ENCODE measurements at regions not wholly inside any gene's neighbourhood (a gene's known extent, or its start where the extent isn't known, plus 50 kb on each side); places are given as distances from the start of the nearest gene placed in this dataset.

DNA sequence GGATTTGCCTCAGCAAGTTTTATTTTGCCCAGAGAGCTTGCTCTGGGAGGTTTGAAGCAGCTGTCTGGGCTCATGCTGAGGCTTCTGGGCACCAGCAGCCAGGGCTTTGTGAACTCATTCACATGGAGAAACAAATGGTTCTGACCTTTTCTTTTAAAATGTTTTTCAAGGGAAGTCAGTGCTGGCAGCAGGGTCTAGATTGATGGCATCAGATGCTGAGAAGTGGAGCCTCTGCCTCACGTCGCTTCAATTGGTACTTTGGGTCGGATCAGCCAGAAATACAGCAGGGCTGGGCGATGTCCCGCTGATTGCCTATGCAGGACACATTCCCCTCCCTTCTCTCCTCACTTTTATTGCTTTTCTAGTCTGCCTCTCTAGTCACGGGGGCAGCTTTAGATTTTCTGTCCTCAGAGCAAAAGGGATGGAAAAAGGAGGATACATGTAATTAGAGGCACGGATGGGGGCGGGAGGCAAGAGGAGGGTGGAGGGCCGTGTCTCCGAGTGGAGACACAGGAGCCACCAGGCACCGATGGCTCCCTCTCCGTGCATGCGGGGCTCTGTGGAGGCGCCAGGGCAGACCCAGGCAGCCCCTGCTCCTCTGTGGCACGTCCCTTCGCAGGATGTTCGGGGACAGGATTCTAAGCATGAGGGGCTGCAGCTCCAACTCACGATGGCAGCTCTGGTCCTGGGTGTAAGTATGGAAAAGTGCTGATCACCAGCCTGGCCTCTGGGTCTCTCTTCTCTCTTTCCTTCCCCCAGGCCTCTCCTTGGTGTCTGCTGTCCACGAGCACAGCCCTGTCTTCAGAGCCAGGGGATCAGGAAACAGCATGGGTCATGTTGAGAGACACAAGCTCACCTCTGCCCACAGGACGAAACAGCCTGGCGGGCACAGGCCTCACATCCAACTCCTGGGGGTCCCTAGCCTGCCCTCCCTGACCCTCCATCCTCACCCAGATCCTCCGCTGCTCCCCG lies 116.1 kb downstream of the FAM43A start:
- H2AFZ ChIP-seq (ENCODE audit: low read depth, low read length) = no peak overlapping the region

GRCh38 chr3:194804796-194805195 lies 119.1 kb downstream of the FAM43A start:
- Histone ChIP-seq H3K4me1 (ENCODE audit: insufficient read depth, low read length) (no peaks in the 10 kb centered on the region), H2AFZ (ENCODE audit: low read depth, low read length) (no peak overlapping the region), H3K4me2 (ENCODE audit: insufficient read depth, low read length) (no peak overlapping the region), H4K20me1 (ENCODE audit: insufficient read depth, low read length) (no peaks in the 10 kb centered on the region), H3K79me2 (ENCODE audit: insufficient read depth, low read length) (no peaks in the 10 kb centered on the region), H3K27ac (ENCODE audit: low read length) (no peak overlapping the region), H3K9me3 (ENCODE audit: insufficient read depth, low read length, severe bottlenecking) (no peaks in the 10 kb centered on the region), H3K9ac (ENCODE audit: low read depth, low read length) (no peak overlapping the region), H3K4me3 (ENCODE audit: low read depth in 1 of 2, low read length in 2 of 2) (no peak overlapping the region), H3K27me3 (ENCODE audit: insufficient read depth, low read length, poor library complexity) (peaks cover 13% of the 10 kb centered on the region), H3K36me3 (ENCODE audit: insufficient read depth, low read length) (no peaks in the 10 kb centered on the region)
- ATAC-seq (ENCODE audit: insufficient read depth, low read depth) = no peak
- TF ChIP-seq, protein P1, sequence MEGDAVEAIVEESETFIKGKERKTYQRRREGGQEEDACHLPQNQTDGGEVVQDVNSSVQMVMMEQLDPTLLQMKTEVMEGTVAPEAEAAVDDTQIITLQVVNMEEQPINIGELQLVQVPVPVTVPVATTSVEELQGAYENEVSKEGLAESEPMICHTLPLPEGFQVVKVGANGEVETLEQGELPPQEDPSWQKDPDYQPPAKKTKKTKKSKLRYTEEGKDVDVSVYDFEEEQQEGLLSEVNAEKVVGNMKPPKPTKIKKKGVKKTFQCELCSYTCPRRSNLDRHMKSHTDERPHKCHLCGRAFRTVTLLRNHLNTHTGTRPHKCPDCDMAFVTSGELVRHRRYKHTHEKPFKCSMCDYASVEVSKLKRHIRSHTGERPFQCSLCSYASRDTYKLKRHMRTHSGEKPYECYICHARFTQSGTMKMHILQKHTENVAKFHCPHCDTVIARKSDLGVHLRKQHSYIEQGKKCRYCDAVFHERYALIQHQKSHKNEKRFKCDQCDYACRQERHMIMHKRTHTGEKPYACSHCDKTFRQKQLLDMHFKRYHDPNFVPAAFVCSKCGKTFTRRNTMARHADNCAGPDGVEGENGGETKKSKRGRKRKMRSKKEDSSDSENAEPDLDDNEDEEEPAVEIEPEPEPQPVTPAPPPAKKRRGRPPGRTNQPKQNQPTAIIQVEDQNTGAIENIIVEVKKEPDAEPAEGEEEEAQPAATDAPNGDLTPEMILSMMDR (IDR thresholded peaks at IDR 0.05; ENCODE audit: borderline replicate concordance, extremely low read depth, low read length, poor library complexity, severe bottlenecking) = no peak
- no peak for TF ChIP-seq EZH2 (IDR thresholded peaks at IDR 0.05; ENCODE audit: borderline replicate concordance, low read depth, low read length, severe bottlenecking)
- DNase-seq = no peak

More for the DNA sequence above, 116.1 kb downstream of the FAM43A start:
- TF ChIP-seq, protein P1 (IDR thresholded peaks at IDR 0.05; ENCODE audit: borderline replicate concordance, extremely low read depth, low read length, poor library complexity, severe bottlenecking) = no peak
- H3K27me3 ChIP-seq (ENCODE audit: insufficient read depth, low read length, poor library complexity) = peaks cover 10% of the 10 kb centered on the region
- no peak overlapping the region for H3K27ac ChIP-seq (ENCODE audit: low read length)
- H3K79me2 ChIP-seq (ENCODE audit: insufficient read depth, low read length) = no peaks in the 10 kb centered on the region
- no peak overlapping the region for H3K4me3 ChIP-seq (ENCODE audit: low read depth in 1 of 2, low read length in 2 of 2)
- H3K4me2 ChIP-seq (ENCODE audit: insufficient read depth, low read length) = no peak overlapping the region
- H3K4me1 ChIP-seq (ENCODE audit: insufficient read depth, low read length) = no peaks in the 10 kb centered on the region
- ATAC-seq (ENCODE audit: insufficient read depth, low read depth) (no peak), DNase-seq (no peak)
- no peaks in the 10 kb centered on the region for H4K20me1 ChIP-seq (ENCODE audit: insufficient read depth, low read length)
- H3K9ac ChIP-seq (ENCODE audit: low read depth, low read length) = no peak overlapping the region
- H3K9me3 ChIP-seq (ENCODE audit: insufficient read depth, low read length, severe bottlenecking) = peaks cover 2% of the 10 kb centered on the region
- no peaks in the 10 kb centered on the region for H3K36me3 ChIP-seq (ENCODE audit: insufficient read depth, low read length)

DNA sequence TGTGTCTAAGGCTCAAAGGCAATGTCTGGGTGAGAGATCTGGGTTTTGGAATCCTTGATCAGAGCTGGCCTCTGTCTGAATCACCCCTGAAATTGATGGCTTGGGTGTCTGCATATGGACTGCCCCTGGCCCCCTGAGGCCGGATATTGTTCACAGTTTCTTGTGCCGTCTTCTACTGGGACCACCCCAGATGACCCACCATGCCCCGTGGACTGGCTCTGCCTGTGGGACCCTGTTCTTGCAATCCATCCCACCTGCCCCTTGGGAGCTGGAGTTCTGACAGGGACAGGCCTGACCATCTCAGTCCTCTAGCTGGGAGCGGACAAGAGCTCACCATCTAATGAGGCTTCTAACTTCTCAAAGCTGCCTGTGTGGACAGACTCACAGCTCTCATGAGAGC lies 119.9 kb downstream of the FAM43A start:
- Histone ChIP-seq H3K9me3 (ENCODE audit: insufficient read depth, low read length, severe bottlenecking) (no peaks in the 10 kb centered on the region), H3K4me2 (ENCODE audit: insufficient read depth, low read length) (no peak overlapping the region), H3K9ac (ENCODE audit: low read depth, low read length) (no peak overlapping the region), H2AFZ (ENCODE audit: low read depth, low read length) (no peak overlapping the region), H3K27ac (ENCODE audit: low read length) (no peak overlapping the region), H3K4me3 (ENCODE audit: low read depth in 1 of 2, low read length in 2 of 2) (no peak overlapping the region), H3K4me1 (ENCODE audit: insufficient read depth, low read length) (no peaks in the 10 kb centered on the region), H3K79me2 (ENCODE audit: insufficient read depth, low read length) (no peaks in the 10 kb centered on the region), H3K27me3 (ENCODE audit: insufficient read depth, low read length, poor library complexity) (peaks cover 15% of the 10 kb centered on the region), H3K36me3 (ENCODE audit: insufficient read depth, low read length) (no peaks in the 10 kb centered on the region), H4K20me1 (ENCODE audit: insufficient read depth, low read length) (no peaks in the 10 kb centered on the region)
- TF ChIP-seq, protein P1 (IDR thresholded peaks at IDR 0.05; ENCODE audit: borderline replicate concordance, extremely low read depth, low read length, poor library complexity, severe bottlenecking) = no peak
- TF ChIP-seq EZH2 (IDR thresholded peaks at IDR 0.05; ENCODE audit: borderline replicate concordance, low read depth, low read length, severe bottlenecking) = no peak
- DNase-seq (no peak), ATAC-seq (ENCODE audit: insufficient read depth, low read depth) (no peak)
